ENCODE measurements at regions not wholly inside any gene's neighbourhood (a gene's known extent, or its start where the extent isn't known, plus 50 kb on each side); places are given as distances from the start of the nearest gene placed in this dataset.

- Histone ChIP-seq H3K27ac (no peak overlapping the region), H3K4me3 (no peak overlapping the region), H3K36me3 (no peaks in the 10 kb centered on the region), H3K9me3 (no peaks in the 10 kb centered on the region), H3K27me3 (no peaks in the 10 kb centered on the region), H3K4me1 (no peaks in the 10 kb centered on the region)
- no peak for TF ChIP-seq CTCF (IDR thresholded peaks at IDR 0.05)
- no peak for ATAC-seq
- no peak for DNase-seq
- intact Hi-C loops (cut with DNase I), result no loop called here
Observed at GRCh38 chrX:13260598-13260997, 59.3 kb downstream of the ATXN3L start.

GRCh38 chrX:13258725-13259124, 61.1 kb downstream of the ATXN3L start:
- Histone ChIP-seq H3K27ac (no peak overlapping the region), H3K4me1 (no peaks in the 10 kb centered on the region), H3K36me3 (no peaks in the 10 kb centered on the region), H3K9me3 (no peaks in the 10 kb centered on the region), H3K27me3 (no peaks in the 10 kb centered on the region), H3K4me3 (no peak overlapping the region)
- DNase-seq (no peak), ATAC-seq (no peak)
- no peak for TF ChIP-seq CTCF (IDR thresholded peaks at IDR 0.05)
- intact Hi-C loops (cut with DNase I), result no loop called here

GRCh38 chrX:13258052-13258444, 61.8 kb downstream of the ATXN3L start:
- ATAC-seq (no peak), DNase-seq (no peak)
- Histone ChIP-seq H3K4me3 (no peak overlapping the region), H3K4me1 (no peaks in the 10 kb centered on the region), H3K27me3 (no peaks in the 10 kb centered on the region), H3K36me3 (no peaks in the 10 kb centered on the region), H3K9me3 (no peaks in the 10 kb centered on the region), H3K27ac (no peak overlapping the region)
- TF ChIP-seq CTCF (IDR thresholded peaks at IDR 0.05), result no peak
- intact Hi-C loops (cut with DNase I), result no loop called here

GRCh38 chrX:13257223-13258051, 62.4 kb downstream of the ATXN3L start:
- ATAC-seq (no peak), DNase-seq (no peak)
- H3K4me1 ChIP-seq, result no peaks in the 10 kb centered on the region
- H3K27me3 ChIP-seq, result no peaks in the 10 kb centered on the region
- H3K27ac ChIP-seq, result no peak overlapping the region
- intact Hi-C loops (cut with DNase I), result no loop called here
- H3K4me3 ChIP-seq, result no peak overlapping the region
- no peaks in the 10 kb centered on the region for H3K9me3 ChIP-seq
- no peak for TF ChIP-seq CTCF (IDR thresholded peaks at IDR 0.05)
- H3K36me3 ChIP-seq, result no peaks in the 10 kb centered on the region

GRCh38 chrX:13256603-13257002, 63.2 kb downstream of the ATXN3L start:
- Histone ChIP-seq H3K9me3 (no peaks in the 10 kb centered on the region), H3K27ac (no peak overlapping the region), H3K4me3 (no peak overlapping the region), H3K4me1 (no peaks in the 10 kb centered on the region), H3K27me3 (no peaks in the 10 kb centered on the region), H3K36me3 (no peaks in the 10 kb centered on the region)
- intact Hi-C loops (cut with DNase I), result no loop called here
- ATAC-seq (no peak), DNase-seq (no peak)
- no peak for TF ChIP-seq CTCF (IDR thresholded peaks at IDR 0.05)
